ENCODE measurements at regions not wholly inside any gene's neighbourhood (a gene's known extent, or its start where the extent isn't known, plus 50 kb on each side); places are given as distances from the start of the nearest gene placed in this dataset.

- no peak overlapping the region for H3K4me3 ChIP-seq
- DNase-seq (ENCODE audit: low spot score in 2 of 2) = no peak
- H3K27ac ChIP-seq = no peak overlapping the region
- no peaks in the 10 kb centered on the region for H3K9me3 ChIP-seq
- no peaks in the 10 kb centered on the region for H3K4me1 ChIP-seq
- H3K27me3 ChIP-seq = no peaks in the 10 kb centered on the region
- no peak for TF ChIP-seq POLR2A (IDR thresholded peaks at IDR 0.05)
- no peak for TF ChIP-seq POLR2AphosphoS5 (IDR thresholded peaks at IDR 0.05)
- no peak for TF ChIP-seq CTCF (IDR thresholded peaks at IDR 0.05)
- intact Hi-C loops (cut with DNase I; ENCODE audit: low total_unique reads) = no loop called here
- H3K36me3 ChIP-seq = no peaks in the 10 kb centered on the region
These were observed 255.7 kb downstream of the PTEN start for GRCh38 chr10:88119160-88119559.

- no peak for DNase-seq (ENCODE audit: low spot score in 2 of 2)
- Histone ChIP-seq H3K4me3 (no peak overlapping the region), H3K27me3 (no peaks in the 10 kb centered on the region), H3K4me1 (no peaks in the 10 kb centered on the region), H3K36me3 (no peaks in the 10 kb centered on the region), H3K27ac (no peak overlapping the region), H3K9me3 (no peaks in the 10 kb centered on the region)
- no peak for TF ChIP-seq POLR2AphosphoS5 (IDR thresholded peaks at IDR 0.05)
- no peak for TF ChIP-seq CTCF (IDR thresholded peaks at IDR 0.05)
- no peak for TF ChIP-seq POLR2A (IDR thresholded peaks at IDR 0.05)
- intact Hi-C loops (cut with DNase I; ENCODE audit: low total_unique reads) = no loop called here
These were observed 256.6 kb downstream of the PTEN start for GRCh38 chr10:88120075-88120474.

- intact Hi-C loops (cut with DNase I; ENCODE audit: low total_unique reads) = no loop called here
- no peaks in the 10 kb centered on the region for H3K36me3 ChIP-seq
- no peaks in the 10 kb centered on the region for H3K27me3 ChIP-seq
- H3K9me3 ChIP-seq = no peaks in the 10 kb centered on the region
- no peak overlapping the region for H3K4me3 ChIP-seq
- H3K4me1 ChIP-seq = no peaks in the 10 kb centered on the region
- no peak overlapping the region for H3K27ac ChIP-seq
- TF ChIP-seq POLR2AphosphoS5 (IDR thresholded peaks at IDR 0.05) = no peak
- no peak for TF ChIP-seq POLR2A (IDR thresholded peaks at IDR 0.05)
- TF ChIP-seq CTCF (IDR thresholded peaks at IDR 0.05) = no peak
- DNase-seq (ENCODE audit: low spot score in 2 of 2) = no peak
These were observed 257.3 kb downstream of the PTEN start for GRCh38 chr10:88120599-88121333.

- no peak overlapping the region for H3K27ac ChIP-seq
- no peaks in the 10 kb centered on the region for H3K36me3 ChIP-seq
- no peak for TF ChIP-seq CTCF (IDR thresholded peaks at IDR 0.05)
- TF ChIP-seq POLR2A (IDR thresholded peaks at IDR 0.05) = no peak
- TF ChIP-seq POLR2AphosphoS5 (IDR thresholded peaks at IDR 0.05) = no peak
- no peak overlapping the region for H3K4me3 ChIP-seq
- H3K4me1 ChIP-seq = no peaks in the 10 kb centered on the region
- intact Hi-C loops (cut with DNase I; ENCODE audit: low total_unique reads) = no loop called here
- DNase-seq (ENCODE audit: low spot score in 2 of 2) = no peak
- H3K9me3 ChIP-seq = no peaks in the 10 kb centered on the region
- H3K27me3 ChIP-seq = no peaks in the 10 kb centered on the region
These were observed 257.9 kb downstream of the PTEN start for GRCh38 chr10:88121361-88121760.

- H3K36me3 ChIP-seq = no peaks in the 10 kb centered on the region
- H3K4me1 ChIP-seq = no peaks in the 10 kb centered on the region
- DNase-seq (ENCODE audit: low spot score in 2 of 2) = no peak
- TF ChIP-seq POLR2AphosphoS5 (IDR thresholded peaks at IDR 0.05) (no peak), CTCF (IDR thresholded peaks at IDR 0.05) (no peak), POLR2A (IDR thresholded peaks at IDR 0.05) (no peak)
- H3K27me3 ChIP-seq = no peaks in the 10 kb centered on the region
- intact Hi-C loops (cut with DNase I; ENCODE audit: low total_unique reads) = no loop called here
- no peak overlapping the region for H3K27ac ChIP-seq
- no peaks in the 10 kb centered on the region for H3K9me3 ChIP-seq
- H3K4me3 ChIP-seq = no peak overlapping the region
These were observed 258.7 kb downstream of the PTEN start for GRCh38 chr10:88122145-88122544.
